ENCODE measurements at regions not wholly inside any gene's neighbourhood (a gene's known extent, or its start where the extent isn't known, plus 50 kb on each side); places are given as distances from the start of the nearest gene placed in this dataset.

DNA sequence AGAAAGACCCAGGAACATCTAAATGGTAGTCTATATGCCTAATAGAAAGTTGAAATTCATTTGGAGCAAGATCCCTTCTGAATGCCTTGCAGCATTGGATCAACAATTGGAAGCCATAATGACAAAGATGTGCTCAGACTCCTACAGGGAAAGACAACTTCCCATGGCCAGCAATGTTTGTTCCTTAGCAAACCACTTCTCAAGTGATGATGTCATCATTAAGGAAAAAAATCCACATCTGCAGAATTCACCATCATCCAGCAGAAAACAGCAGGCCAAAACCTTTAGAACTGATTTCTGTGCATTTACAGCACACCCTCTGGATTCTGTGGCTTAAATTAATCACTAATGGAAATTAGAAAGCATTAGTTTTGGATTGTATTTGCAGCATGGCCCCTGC is 82.4 kb upstream of the ZIC3 start:
- no peak for DNase-seq

DNA sequence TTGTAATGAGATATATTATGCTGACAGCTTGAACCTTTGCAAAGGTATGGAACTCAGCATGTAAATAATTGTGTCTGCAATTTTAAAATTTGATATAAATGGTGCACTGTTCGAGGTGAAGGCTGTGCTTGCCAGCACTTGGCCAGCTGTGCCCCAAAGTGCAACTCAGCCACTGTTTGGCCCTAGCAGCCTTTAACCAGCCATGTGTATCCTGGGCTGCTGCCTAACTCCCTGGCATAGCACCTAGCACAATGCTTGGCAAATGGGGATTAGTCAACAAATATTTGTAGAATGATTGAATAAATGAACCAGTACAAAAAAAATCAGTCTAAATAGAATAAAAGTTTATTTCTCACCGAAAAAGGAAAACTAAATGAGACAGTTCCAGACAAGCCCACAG is 83.8 kb upstream of the ZIC3 start:
- no peak for DNase-seq

DNA sequence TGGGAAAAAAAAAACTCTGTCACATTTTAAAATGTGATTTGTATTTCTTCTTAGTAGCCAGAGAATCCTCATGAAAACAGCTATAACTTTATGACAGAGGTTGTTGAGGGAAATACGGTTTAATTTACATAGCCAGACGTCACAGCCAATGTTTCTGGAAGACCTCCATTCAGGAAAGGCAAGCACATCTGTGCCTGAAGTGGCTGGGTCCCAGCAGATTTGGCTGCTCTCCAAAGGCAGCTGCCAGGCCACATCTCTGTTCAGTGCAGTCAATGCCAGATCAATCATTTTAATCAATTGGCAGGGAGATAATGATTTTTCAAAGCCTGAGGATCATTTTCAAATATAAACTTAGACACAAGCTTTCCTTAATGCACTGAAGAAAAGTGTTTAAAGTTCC is 86.5 kb upstream of the ZIC3 start:
- no peak for DNase-seq

- no peak for DNase-seq
These were observed 124.2 kb upstream of the ZIC3 start for GRCh38 chrX:137441711-137442110.

DNA sequence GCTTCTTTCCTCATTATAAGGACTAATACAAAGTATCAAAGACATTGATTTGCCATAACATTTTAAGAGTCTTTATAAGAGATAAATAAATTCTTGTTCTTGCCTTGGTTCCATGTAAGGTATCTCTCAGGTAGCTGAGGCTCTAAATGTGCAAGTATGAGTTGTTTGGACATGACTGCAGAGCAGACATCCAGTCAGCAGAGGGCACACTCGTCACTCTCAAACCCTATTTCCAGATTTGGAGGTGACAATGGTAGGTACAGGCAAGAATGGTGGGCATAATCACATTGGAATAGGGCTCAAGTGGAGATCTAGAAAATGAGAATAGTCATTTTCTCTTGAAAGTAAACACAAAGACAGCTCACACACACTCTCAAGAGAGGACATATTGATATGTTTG is 133.3 kb upstream of the ZIC3 start:
- DNase-seq = no peak

GRCh38 chrX:137431693-137432488 is 134.0 kb upstream of the ZIC3 start:
- no peak for DNase-seq

GRCh38 chrX:137430984-137431475 is 134.9 kb upstream of the ZIC3 start:
- no peak for DNase-seq

DNA sequence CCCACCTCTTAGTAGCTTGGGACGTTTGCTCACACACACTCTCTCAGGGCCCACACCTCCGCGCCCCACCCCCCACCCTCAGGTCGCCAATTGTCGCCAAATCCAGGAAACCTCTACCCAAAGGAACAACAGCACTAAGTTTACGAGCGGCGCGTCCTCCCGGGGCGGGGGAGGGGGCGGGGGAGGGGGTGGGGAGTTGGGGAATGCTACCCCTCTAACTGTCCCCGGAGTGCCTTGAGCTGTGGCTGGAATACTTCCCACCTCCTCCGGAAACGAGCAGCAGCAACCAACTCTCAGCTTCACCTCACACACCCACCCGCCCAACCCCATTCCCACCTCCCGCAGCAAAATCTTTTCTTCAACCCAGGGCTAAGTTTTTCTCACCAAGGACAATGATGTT is 135.6 kb upstream of the ZIC3 start:
- no peak for DNase-seq

DNA sequence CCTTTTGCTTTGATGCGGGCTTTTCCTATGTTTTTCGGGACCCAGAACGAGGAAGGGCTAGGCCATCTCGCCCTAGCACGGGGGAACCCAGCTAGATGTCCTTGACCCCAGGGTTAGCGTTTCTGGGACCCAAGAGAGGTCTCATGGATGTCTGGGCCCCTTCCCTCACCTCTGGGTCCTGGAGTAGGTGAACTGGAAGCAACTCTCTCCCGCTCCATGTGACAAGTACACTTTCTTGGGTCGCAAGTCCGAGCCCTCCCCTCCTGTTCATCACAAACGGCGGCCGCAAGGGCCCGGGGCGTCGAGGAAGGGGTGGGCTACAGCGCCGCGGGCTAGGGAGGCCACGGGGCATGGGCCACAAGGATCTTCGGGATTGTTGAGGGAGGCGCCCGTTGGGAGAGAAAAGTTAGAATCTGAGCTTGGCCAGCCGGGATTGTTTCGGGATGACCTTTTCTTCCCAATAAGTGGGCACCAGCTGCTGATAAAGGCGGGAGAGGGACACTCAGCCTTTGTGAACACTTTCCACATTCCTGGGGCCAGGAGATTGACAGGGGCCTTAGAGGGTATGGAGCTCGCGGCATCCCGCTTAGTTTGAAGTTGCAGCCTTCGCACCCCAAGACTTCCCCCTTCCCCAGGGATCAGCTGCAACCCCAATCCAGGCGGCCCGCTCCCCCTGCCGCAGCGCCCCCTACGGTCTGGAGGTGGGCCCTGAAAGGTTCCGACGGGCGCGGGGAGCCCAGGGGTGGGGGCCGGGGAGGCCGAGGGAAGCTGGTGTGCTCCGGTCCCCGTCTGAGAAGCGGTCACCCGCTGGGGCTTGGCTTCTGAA is 136.9 kb upstream of the ZIC3 start:
- no peak for DNase-seq

- no peak for DNase-seq
These were observed 137.7 kb upstream of the ZIC3 start for GRCh38 chrX:137428221-137428661.

DNA sequence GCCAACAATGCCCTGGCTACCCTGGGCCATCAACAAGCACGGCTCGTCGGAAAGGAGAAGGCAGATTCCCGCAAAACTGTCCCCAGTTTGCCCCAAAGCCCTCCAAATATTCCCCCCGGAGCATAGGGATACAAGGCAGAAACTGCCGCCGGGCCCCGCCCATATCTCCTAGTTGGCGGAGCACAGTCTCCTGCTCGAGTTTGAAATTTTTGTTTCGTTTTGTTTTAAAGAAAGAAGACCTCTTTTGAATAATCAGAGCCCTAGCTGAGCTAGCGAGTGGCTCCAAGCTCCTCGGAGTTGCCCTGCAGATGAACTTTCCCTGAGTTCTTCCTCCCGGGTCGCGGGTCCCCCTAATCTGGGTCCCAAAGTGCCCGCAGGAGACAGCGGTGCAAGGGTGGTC is 138.1 kb upstream of the ZIC3 start:
- DNase-seq = peak in 3 of 4 experiments; percentile 8 to 33 (median 30)

DNA sequence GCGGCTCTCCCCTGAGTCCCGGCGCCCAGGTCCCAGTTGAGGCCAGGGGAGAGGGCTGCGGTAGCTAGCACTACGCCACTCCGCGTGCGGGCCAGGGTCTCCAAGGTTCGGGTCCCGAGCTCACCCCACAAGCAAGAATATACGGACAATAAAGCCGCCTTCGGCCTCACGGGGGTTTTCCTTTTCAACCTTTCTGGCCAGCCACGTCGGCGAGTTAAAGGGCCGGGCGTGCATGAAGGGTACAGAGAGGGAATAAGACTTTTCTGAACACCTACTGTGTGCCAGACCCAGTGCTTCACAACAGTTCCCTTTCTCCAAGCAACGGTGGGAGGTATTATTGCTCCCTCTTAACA is 138.5 kb upstream of the ZIC3 start:
- DNase-seq = no peak

GRCh38 chrX:137426695-137427425 is 139.1 kb upstream of the ZIC3 start:
- no peak for DNase-seq

DNA sequence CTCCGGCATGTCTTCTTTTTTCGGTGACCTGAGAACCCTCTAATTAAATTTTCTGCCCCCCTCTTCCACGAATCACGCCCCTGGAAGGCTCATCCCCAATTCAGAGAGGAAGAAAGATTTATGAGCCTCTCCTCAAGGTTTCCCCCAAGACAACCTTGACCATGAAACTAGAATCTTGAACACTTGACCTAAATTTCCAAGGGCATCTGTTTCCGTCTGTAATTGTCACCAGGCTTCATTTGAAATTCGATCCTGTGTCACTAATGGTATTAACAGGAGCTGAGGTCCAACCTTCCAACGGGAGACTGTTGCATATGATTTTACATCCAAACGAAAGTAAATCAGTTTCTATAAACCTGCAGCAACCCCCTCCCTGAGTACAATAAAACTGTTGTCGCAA is 139.9 kb upstream of the ZIC3 start:
- no peak for DNase-seq

- no peak for DNase-seq
These were observed 140.5 kb upstream of the ZIC3 start for GRCh38 chrX:137425273-137425902.

GRCh38 chrX:137424679-137425078 is 141.2 kb upstream of the ZIC3 start:
- DNase-seq = no peak

DNA sequence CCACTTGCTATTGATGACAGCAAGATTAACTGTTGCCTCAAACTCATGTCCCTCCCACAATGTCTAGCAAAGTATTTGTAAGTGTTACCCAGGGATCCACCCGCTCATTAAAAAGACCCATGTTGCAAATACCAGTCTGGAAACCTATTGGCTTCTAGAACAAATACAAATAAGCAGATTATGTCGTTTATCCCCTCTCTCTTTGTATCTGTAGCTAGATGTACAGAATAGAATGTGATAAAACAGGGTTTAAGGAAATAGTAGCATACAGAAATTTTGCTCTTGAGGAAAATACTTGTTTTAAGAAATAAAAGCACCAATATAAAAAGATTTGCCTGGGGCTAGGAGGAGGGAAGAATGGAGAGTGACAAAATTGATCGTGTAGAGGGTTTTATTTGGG is 142.7 kb upstream of the ZIC3 start:
- no peak for DNase-seq

DNA sequence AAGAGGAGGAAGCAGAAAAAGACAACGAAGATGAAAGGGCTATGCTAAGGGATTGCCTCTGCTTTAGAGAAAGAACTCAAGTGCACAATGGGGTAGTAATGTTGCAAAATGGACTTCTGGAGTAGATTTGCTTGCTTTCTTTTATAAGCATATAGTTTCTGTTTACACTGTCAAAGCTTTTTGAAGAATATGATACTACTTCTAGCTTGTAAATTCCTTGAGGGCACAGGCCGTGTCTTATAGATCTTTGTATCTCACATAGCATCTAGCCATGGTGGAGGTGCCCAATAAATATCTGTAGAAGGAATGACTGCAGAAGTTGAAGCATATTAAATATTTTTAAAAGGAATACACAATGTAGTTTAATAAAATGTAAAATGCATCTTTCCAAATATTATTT is 147.8 kb upstream of the ZIC3 start:
- no peak for DNase-seq

DNA sequence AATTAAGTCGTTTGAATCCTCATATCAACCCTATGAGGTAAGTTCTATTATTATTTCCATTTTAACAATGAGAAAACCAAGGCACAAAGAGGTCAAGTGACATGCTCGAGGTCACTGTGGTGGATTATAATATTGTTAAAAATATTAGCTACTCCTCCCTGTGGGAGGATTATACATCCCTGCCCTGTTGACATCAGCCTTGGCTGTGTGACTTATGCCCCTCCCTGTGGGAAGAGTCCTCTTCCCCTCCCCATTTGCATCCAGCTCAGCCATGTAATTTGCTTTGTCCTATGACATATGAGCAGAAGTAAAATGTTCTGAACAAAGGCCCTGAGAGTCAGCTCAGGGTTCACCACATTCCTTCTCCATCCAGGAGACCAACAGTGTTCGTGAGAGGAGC is 152.7 kb upstream of the ZIC3 start:
- no peak for DNase-seq

DNA sequence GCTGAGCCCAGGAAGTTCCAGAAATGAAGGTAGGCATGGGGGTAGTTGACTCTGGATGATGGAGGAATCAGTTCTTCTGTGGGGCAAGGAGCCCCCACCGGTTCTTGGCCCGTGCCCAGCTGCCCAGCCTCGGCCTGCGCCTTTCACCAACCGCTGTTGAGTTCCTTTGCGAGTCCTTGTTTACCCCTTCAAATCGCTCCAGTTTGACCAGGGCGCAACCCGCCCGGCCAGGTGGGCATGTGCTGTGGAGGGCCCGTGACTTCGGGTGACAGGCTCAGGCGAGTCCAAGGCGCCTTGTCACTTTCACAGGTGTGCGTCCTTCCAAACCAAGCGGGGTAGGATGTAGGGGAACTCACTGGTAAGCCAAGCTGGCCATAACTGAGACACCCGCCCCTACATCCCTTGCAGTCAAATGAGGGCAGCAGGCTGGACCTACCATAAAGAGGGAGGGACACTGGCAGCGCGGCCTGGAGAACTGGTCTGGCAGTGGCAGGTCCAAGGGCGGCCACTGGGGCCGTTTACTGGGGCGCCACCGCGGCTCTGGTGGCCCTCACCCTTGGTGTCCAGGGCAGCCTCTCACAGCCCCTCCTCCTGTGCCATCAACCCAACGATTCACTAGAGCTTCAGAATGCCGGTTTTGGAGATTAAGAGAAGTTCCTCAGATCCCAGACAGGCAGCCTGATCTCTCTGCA is 160.3 kb upstream of the ZIC3 start:
- DNase-seq = no peak

DNA sequence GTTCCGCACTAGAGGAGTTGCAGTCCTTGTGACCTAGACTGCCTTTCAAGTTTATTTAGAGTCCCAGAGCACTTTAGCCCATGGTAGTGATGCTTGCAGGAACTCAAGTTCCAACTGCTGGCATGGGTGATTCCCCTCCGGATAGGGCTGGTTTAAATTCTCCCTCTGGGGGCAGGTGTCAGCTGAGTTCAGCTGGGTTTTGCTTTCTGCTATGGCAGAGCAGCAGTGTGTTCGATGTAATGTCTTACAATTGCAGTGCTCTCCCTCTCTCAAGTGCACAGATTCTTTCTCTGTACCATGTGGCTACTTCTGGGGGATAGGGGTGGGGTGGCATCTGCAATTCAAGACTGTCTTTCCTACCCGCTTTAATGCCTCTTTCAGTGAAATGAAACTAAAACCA is 164.8 kb upstream of the ZIC3 start:
- DNase-seq = no peak

- peak in 1 of 4 experiments; percentile 0 for DNase-seq
These were observed 178.3 kb upstream of the ZIC3 start for GRCh38 chrX:137387646-137388045.

Data from suppressor macrophage (primary cell).